ENCODE measurements at regions not wholly inside any gene's neighbourhood (a gene's known extent, or its start where the extent isn't known, plus 50 kb on each side); places are given as distances from the start of the nearest gene placed in this dataset.
"Not testable (repeated sequence)": the region's sequence is repeated elsewhere in the genome, so short reads cannot be mapped to it uniquely, and the experiment has no call there.

- H3K4me3 ChIP-seq (ENCODE audit: low read depth, low read length) = no peak overlapping the region
- TF ChIP-seq CTCF (IDR thresholded peaks at IDR 0.05; ENCODE audit: low read depth, low read length, missing control alignments) = no peak
- DNase-seq (ENCODE audit: low read depth) = no peak
Measured at GRCh38 chr18:2236232-2236631, 335.1 kb downstream of the METTL4 start.

GRCh38 chr18:2237706-2238105 is 333.6 kb downstream of the METTL4 start:
- no peak overlapping the region for H3K4me3 ChIP-seq (ENCODE audit: low read depth, low read length)
- TF ChIP-seq CTCF (IDR thresholded peaks at IDR 0.05; ENCODE audit: low read depth, low read length, missing control alignments) = no peak
- no peak for DNase-seq (ENCODE audit: low read depth)

- no peak for DNase-seq (ENCODE audit: low read depth)
- no peak overlapping the region for H3K4me3 ChIP-seq (ENCODE audit: low read depth, low read length)
- no peak for TF ChIP-seq CTCF (IDR thresholded peaks at IDR 0.05; ENCODE audit: low read depth, low read length, missing control alignments)
Measured at GRCh38 chr18:2240311-2240705, 331.0 kb downstream of the METTL4 start.

- no peak for DNase-seq (ENCODE audit: low read depth)
- H3K4me3 ChIP-seq (ENCODE audit: low read depth, low read length) = no peak overlapping the region
- TF ChIP-seq CTCF (IDR thresholded peaks at IDR 0.05; ENCODE audit: low read depth, low read length, missing control alignments) = no peak
Measured at GRCh38 chr18:2244641-2245040, 326.7 kb downstream of the METTL4 start.

GRCh38 chr18:2247101-2247500 is 324.2 kb downstream of the METTL4 start:
- not testable (repeated sequence) for H3K4me3 ChIP-seq (ENCODE audit: low read depth, low read length); DNase-seq (ENCODE audit: low read depth)

- H3K4me3 ChIP-seq (ENCODE audit: low read depth, low read length) = no peak overlapping the region
- no peak for DNase-seq (ENCODE audit: low read depth)
- no peak for TF ChIP-seq CTCF (IDR thresholded peaks at IDR 0.05; ENCODE audit: low read depth, low read length, missing control alignments)
Measured at GRCh38 chr18:2254977-2255376, 316.3 kb downstream of the METTL4 start.

GRCh38 chr18:2256577-2256976 is 314.7 kb downstream of the METTL4 start:
- no peak for TF ChIP-seq CTCF (IDR thresholded peaks at IDR 0.05; ENCODE audit: low read depth, low read length, missing control alignments)
- no peak for DNase-seq (ENCODE audit: low read depth)
- no peak overlapping the region for H3K4me3 ChIP-seq (ENCODE audit: low read depth, low read length)

- no peak for DNase-seq (ENCODE audit: low read depth)
- TF ChIP-seq CTCF (IDR thresholded peaks at IDR 0.05; ENCODE audit: low read depth, low read length, missing control alignments) = no peak
- no peak overlapping the region for H3K4me3 ChIP-seq (ENCODE audit: low read depth, low read length)
Measured at GRCh38 chr18:2258954-2259353, 312.4 kb downstream of the METTL4 start.

Measured in GM12864 (cell line).